ENCODE measurements at regions not wholly inside any gene's neighbourhood (a gene's known extent, or its start where the extent isn't known, plus 50 kb on each side); places are given as distances from the start of the nearest gene placed in this dataset.

DNA sequence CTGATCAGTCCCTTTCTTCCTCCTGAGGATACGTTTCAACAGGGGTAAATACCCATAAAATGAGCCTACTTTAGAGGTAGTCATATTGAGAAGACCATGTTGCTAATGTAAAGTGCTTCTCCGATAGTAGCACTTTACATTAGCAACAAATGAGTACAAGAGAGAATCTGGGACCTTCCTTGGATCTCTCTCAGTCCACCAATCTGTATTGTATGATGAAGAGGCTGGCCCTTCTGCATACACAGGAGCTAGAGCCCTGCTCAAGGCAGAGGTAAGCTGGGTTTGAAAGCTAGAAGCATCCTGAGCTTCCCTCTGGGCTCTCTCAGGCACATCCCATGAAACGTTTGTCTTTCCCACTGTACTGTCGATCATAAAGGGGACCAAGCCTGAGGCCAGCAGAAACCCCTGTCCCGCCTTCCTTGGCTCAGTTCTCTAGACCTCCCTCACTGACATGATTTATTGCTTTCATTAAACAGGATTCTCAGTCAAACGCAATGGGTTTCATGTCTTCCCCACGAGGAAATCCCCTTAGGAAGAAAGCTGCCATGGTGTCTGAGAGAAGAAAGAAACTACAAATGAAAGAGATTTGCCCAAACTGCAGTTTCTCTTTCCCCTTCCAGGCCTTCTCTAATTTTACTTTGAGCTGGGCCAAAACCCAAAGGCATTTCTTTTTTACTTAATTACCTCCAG, 62.8 kb upstream of the BCAR3 start:
- no peak for DNase-seq (ENCODE audit: low spot score)

- no peak for DNase-seq (ENCODE audit: low spot score)
Measured at GRCh38 chr1:93743465-93743864, 61.8 kb upstream of the BCAR3 start.

DNA sequence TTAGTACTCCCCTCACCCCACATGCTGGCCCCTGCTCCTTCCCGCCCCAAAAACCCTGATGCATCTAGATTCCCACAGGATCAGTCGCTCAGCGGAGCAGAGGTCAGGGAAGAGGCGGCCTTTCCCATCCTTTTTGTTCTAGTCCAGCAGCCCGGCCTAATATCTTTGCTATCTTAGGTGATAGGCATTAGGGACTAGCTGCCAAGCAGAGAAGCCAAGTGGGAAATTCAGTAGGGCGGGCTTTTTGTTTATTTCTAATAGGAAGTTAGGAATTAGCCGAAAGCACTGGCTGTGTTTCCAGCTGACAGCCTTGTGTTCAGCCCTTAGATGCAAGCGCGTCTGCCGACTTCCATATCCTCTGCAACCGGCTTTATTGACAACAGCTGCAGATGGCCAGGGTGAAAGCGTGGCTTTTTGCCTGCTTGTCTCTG, 59.0 kb upstream of the BCAR3 start:
- no peak for DNase-seq (ENCODE audit: low spot score)

- no peak for DNase-seq (ENCODE audit: low spot score)
Measured at GRCh38 chr1:93740157-93740556, 58.5 kb upstream of the BCAR3 start.

- no peak for DNase-seq (ENCODE audit: low spot score)
Measured at GRCh38 chr1:93739472-93739871, 57.8 kb upstream of the BCAR3 start.

- no peak for DNase-seq (ENCODE audit: low spot score)
Measured at GRCh38 chr1:93738926-93739325, 57.3 kb upstream of the BCAR3 start.

- no peak for DNase-seq (ENCODE audit: low spot score)
Measured at GRCh38 chr1:93738075-93738622, 56.5 kb upstream of the BCAR3 start.

DNA sequence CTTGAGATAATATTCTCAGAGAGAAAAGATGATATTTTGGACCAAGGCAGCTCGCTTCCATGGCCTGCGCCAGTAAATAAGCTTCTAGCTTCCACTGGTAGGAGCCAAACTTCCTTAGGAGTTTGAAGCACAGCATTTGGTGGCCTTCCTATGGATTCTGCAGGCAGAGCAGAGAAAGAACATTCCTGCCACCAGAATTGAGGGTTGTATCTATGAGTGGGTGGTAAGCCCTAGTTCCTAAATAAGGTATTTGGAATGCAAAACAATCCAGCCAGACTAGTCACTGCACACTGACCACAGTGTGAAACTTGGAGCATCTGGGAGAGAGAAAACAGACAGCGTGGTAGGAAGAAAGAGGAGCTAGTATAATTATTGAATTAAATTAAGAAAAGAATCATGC, 54.1 kb upstream of the BCAR3 start:
- no peak for DNase-seq (ENCODE audit: low spot score)

DNA sequence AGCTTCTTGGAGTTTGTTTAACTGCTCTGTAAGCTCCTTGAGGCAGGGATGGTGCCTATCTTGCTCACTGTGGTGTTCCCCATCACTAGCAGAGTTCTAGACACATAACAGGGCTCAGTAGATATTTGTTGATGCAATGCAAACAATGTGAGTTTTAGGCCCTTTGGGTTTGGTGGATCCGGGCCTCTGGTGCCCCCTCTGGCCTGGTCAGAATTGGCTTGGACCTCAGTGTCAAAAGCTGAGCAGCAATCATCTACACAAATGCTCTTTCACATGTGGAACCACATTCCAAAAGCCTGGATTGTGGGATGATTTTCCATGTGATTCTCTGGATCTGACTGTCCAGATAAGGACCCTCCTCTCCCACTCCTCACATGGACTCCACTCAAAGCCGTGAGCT, 53.4 kb upstream of the BCAR3 start:
- no peak for DNase-seq (ENCODE audit: low spot score)

- no peak for DNase-seq (ENCODE audit: low spot score)
Measured at GRCh38 chr1:93733340-93733739, 51.7 kb upstream of the BCAR3 start.

DNA sequence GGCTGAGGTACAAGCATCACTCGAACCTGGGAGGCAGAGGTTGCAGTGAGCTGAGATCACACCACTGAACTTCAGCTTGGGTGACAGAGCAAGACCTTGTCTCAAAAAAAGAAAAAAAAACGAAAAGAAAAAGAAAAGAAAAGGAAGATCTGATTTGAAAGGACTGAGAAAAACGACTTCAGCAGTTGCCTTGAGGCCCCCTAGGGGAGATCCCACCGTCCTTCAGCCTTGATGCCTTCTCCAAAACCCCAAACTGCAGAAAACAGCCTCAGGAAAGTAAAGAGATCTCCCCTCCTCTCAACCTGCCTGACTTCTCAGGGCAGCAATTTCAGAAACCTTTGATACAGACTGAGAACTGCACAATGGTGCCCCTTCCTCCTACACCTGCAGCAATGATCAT, 50.9 kb upstream of the BCAR3 start:
- DNase-seq (ENCODE audit: low spot score), result no peak

Measured in iPS-NIHi11 (cell line).